ENCODE measurements at regions not wholly inside any gene's neighbourhood (a gene's known extent, or its start where the extent isn't known, plus 50 kb on each side); places are given as distances from the start of the nearest gene placed in this dataset.
"Not testable (repeated sequence)": the region's sequence is repeated elsewhere in the genome, so short reads cannot be mapped to it uniquely, and the experiment has no call there.

DNA sequence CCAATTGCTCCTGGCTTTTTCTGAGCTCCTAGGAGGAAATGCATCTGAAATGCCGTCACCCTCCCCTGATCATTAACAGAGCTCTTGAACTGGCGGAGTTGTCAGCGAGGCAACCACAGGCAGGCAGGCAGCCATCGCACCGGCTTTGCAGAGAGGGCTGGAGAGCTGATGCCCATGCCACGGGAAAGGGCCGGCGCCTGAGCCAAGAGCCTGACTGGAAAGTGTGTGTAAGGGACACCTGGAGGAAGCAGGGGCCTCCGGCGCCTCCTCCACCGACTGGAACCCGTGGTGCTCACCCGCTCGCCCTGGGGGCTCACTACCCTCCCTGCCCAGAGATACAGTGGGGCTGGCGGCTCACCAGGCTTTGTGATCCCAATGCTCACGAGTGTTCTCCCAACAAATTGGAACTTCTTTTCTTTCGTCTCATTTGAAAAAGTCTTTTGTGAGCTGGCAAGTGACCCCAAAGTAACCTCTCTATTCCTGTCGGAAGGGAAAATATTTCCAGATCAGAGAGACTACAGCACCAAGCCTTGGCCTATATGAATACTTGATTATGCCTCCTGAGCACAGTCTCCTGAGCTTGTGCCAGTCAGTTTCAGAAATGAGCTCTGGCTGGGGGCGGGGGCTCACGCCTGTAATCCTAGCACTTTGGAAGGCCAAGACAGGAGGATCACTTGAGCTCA, 97.7 kb upstream of the SLC25A33 start:
- peak; percentile 66 for DNase-seq (ENCODE audit: low spot score)

DNA sequence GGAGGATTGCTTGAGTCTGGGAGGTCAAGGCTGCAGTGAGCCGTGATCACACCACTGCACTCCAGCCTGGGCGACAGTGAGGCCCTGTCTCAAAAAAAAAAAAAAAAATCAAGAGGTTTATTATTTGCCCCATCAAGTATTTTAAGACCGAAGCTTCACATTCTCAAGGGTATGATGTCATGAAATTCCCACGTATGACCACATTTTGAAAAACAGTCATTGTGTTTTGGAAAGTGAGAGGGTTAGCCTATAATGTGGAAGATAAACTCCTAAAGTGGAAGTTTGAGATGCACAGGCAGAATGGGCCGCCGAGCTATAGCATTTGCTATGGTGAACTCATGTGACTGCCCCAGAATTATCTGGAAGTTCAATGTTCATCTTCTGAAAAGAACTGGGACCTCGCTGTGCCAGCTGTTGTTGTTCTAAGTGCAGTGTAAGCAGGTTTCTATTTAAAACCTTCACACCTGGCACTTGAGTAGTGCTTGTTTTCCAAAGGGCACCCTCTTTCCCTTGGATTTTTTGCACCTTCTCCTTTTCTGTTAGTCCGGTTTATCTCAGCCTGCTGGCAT, 96.9 kb upstream of the SLC25A33 start:
- DNase-seq (ENCODE audit: low spot score), result no peak

DNA sequence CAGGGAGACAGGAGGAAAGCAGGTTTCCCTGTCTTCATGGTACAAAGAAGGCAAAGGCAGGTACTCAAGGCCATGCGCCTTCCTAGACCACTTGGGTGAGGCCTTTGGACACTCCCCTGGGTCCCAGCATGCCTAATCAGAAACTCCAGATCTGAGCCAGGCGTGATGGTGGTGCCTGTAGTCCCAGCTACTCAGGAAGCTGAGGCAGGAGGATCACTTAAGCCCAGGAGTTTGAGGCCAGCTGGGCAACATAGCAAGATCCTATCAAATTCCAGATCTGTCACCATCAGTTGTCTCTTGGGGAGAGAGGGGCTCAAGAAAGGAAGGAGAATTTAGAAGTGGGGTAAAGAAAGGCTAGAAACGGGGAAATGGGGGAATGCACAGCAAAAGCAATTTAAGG, 96.3 kb upstream of the SLC25A33 start:
- no peak for DNase-seq (ENCODE audit: low spot score)

DNA sequence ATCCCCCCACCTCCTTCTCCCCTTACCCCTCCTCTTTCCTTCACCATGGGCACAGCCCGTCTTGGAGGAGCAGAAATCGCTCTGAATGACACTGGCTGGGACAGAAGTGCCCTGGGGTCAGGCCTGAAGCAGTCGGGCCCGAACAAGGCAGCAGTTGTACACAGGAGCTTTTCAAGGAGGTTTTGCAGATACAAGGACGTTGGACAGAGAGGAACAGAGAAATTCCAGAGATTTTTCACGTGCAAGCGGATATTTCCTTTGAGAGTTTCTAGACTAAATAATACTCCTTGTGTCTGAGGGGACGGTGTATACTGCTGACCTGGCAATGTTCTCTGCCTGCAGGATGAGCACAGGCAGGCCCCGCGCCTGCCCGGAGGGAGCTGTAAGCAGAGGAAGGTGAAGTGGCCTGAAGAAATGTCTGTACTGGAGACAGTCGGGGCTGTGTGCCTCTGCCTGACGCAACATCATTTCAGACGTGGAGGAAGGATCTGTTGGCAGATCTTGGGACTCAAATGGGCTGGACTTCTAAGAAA, 95.3 kb upstream of the SLC25A33 start:
- no peak for DNase-seq (ENCODE audit: low spot score)

DNA sequence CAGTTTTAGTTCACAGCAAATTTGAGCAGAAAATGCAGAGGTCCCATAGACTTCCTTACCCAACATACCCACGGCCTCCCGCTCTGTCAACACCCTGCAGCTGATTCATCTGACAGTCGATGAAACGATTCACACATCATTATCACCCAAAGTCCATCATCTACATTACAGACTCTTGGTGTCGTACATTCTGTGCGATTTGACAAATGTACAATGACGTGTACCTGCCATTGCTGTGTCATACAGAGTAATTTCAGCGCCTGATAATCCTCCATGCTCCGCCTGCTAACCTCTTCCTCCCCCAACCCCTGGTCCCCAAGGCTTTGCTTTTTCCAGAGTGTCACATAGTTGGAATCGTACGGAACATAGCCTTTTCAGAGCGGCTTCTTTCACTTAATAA, 94.7 kb upstream of the SLC25A33 start:
- no peak for DNase-seq (ENCODE audit: low spot score)

DNA sequence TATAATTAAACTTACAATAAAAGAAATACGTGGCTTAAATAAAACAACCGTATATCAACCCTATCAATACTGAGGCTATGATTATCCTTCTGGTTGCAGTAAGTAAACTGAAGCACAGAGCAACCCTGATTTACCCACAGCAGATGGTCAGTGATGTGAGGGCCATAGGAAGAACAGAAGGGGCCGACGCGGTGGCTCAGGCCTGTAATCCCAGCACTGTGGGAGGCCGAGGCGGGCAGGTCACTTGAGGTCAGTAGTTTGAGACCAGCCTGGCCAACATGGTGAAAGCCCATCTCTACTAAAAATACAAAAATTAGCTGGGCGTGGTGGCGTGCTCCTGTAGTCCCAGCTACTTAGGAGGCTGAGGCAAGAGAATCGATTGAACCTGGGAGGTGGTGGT, 94.2 kb upstream of the SLC25A33 start:
- DNase-seq (ENCODE audit: low spot score), result not testable (repeated sequence)

DNA sequence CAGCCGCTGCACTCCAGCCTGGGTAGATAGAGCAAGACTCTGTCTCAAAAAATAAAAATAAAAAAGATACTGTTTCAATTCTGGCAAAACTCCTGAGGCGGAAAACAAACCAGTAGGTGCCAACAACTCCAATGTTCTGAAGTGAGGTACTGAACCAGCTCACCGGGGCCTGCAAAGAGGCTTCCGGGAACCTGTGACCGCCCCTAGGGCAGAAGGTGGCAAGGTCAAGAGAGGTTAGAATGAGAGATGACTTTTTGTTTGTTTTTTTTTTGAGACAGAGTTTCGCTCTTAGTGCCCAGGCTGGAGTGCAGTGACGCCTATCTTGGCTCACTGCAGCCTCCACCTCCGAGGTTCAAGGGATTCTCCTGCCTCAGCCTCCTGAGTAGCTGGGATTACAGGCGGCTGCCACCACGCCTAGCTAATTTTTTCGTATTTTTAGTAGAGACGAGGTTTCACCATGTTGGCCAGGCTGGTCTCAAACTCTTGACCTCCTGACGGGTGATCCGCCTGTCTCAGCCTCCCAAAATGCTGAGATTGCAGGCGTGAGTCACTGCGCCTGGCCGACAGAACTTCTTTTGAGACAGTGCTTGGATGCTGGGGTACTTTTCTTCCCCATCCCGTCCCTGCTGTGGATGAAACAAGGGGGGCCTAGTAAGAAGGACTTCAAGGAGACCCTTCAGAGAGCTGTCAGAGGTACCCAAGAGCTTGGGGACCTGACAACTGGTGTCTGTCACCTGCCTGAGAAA, 91.9 kb upstream of the SLC25A33 start:
- no peak for DNase-seq (ENCODE audit: low spot score)

DNA sequence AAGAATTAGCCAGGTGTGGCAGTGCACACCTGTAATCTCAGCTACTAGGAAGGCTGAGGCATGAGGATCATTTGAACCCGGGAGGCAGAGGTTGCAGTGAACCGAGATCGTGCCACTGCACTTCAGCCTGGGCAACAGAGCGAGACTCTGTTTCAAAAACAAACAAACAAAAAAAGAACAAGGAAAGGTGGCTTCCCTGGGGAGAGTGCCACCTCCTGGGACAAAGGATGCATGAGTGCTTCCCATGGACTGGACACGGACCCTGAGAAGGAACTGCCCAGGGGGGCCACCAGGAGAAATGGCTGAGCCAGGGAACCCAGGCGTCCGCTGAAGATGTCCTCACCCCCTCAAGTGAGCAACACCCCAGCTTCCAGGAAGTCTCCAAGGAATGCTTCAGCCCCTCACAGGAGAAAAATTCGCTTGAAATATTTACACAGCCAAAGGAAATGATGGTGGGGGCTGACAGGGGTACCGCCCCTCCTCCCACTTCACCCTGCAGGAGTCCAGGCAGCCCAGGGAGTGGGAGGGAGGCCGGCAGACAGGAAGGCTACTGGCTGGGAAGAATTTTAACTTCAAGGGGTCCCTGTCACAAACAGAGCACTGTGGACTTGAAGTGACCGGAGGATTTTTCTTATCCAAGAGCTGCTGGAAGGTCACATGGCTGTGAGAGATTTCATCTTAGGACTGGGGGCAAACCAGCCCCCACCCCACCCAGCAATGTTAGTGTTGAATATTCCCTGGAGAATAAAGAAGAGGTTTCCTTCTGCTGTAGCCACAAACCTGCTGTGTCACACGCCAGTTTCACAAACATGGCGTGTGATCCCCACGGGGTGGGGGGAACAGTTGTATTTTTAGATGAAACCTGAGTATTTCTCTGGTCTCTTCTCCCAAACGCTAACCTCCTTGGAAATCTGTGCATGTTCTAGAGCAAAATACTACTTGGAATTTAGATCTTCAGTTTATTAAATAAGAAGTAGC, 90.8 kb upstream of the SLC25A33 start:
- no peak for DNase-seq (ENCODE audit: low spot score)

DNA sequence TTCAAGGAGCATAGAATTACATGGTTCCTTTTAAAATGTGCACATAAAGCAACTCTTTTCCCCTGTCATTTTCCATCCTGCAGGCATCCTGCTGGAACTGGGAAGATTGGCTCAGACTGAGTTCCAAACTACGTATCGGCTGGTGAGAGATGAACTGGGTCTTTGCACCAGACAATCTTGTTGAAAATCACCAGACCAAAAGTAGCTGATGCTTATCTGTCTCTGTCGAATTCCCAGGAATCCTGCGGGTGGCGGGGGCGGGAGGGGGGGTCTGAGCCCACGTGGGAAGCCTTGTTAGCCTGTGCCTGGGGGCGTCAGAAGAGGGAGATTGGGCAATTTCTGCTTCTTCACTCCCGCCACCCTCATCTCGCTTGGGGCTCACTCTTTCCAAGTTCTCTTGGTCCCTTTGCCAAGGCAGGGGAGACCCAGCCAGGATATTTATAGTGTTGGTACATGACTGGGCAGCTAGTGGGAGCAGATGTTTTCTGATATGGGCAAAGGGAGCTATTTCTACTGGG, 90.1 kb upstream of the SLC25A33 start:
- DNase-seq (ENCODE audit: low spot score), result no peak

DNA sequence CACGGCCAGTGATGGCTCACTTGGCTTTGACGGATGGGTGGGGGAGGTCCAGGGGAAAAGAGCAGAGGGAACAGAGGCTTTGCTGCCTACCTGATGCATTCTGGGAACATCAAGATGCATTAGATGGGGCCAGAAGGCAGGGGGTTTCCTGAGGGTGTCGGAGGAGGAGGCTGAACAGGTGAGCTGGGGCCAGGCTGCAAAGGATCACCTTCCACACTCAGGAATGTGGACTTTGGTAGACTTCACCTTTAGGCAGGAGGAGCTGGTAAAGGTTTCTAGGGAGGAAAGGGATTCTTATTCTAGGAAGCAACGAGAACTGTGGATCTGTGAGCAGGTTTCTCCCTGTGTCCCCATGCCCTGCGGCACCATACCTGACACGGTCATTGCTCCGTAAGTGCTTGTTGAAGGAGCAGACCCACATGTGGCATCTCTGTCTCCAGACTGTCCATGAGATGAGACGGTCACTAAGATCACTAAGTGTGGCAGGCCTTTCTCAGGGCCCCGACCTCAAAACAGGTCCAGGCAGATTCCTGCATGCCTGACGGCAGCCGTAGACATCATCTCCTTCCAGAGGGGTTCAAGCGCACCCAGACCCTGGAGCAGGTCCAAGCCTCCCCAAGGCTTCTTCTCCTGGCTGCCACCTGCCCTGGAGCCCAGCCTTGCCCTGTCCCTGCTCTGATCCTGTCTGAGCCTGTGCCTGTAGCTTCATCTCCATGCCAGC, 89.1 kb upstream of the SLC25A33 start:
- DNase-seq (ENCODE audit: low spot score), result no peak

DNA sequence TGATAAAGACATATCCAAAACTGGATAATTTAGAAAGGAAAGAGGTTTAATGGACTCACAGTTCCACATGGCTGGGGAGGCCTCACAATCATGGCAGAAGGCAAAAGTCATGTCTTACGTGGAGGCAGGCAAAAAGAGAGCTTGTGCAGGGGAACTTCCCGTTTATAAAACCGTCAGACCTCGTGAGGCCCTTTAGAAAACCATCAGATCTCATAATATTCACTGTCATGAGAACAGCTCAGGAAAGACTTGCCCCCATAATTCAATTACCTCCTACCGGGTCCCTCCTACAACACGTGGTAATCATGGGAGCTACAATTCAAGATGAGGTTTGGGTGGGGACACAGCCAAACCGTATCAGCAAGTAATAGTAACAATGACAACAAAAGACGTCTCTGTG, 88.2 kb upstream of the SLC25A33 start:
- DNase-seq (ENCODE audit: low spot score), result no peak

DNA sequence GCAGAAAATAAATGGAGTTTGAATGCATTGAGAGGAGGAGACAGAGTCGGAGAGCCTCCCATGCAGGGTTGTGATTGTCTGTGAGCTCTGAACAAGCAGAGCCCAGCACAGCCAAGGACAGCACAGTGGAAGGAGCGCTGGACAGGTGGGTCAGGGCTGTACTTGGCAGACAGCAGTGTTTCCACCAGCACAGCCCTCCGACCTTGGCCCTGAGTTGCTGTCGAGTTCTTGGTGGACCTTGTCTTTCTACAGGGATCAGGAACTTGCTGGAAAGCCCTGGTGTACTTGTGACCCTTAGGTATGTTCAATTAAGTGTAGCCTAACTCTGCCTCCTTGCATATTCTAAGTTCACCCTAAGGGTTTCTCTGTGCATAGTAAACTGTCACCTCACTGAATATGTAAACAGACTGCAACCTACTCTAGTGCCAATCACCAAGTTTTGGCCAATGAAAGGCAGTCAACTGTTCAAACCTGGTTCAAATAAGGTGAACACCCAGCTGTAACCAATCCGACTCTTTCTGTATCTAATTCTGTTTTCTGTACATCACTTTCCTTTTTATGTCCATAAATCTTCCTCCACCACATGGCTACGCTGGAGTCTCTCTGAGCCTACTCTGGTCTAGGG, 86.6 kb upstream of the SLC25A33 start:
- DNase-seq (ENCODE audit: low spot score), result no peak

DNA sequence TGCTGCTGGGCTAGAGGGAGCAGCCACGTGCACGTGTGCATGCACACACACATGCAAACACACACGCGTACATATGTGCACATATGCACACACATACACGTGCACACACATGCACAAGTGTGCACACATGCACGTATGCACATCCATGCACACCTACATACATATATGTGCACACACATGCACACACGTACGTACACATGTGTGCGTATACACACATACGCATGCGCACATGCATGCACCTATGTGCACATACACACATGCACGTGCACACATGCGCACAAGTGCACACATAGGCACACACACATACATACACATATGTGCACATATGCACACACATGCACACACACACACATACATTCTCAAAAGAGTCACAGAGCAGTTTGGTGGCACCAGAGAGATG, 85.9 kb upstream of the SLC25A33 start:
- no peak for DNase-seq (ENCODE audit: low spot score)

DNA sequence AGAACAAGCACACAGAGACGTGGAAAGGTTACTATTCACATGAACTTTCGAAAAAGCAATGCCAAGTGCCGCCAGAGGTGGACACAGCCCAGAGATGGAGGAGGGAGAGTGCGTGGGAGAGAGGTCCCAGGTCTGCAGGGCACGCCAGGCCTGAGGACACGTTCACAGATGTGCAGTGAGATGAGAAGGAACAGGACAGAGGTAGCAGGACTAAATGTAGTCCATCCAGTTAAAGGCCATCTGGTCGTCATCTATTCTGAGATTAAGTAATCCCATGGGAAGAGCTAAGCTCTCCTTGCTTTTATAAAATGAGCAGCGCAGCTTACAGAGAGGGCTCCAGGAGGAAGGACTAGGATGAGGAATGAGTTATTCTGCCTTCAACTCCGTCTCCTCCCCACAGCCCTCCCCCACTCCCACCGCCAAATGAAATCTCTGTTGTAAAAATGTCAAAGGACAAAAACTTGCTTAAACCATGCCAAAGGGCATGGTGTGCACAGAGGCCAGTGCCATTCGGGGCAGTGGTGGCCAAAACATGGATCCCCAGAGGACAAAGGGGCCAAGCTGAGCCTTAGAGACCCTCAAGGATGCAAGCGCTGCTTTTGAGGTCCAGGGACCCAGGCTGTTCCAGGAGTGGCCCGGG, 85.4 kb upstream of the SLC25A33 start:
- no peak for DNase-seq (ENCODE audit: low spot score)

DNA sequence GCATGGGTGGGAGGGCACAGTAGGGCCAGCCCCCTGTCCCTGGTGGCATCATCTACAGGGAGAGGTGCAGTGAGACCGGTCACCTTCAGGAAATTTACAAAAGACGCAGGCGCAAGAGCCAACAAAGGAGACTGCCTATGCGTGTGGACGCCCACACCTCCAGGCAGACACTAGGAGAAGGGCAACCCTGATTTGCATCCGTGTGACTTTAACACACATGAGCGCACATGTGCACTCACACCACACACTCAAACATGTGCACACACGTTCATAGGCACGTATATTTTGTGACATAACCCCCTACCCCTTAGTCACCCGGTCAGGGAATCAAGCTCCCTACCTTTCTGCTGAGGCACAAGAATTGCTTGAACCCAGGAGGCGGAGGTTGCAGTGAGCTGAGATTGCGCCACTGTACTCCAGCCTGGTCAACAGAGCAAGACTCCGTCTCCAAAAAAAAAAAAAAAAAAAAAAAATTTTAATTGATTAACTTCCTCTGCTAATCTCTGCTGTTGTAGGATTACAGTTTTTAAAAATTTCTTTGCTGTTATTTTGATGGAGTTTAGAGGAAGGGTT, 84.7 kb upstream of the SLC25A33 start:
- no peak for DNase-seq (ENCODE audit: low spot score)

DNA sequence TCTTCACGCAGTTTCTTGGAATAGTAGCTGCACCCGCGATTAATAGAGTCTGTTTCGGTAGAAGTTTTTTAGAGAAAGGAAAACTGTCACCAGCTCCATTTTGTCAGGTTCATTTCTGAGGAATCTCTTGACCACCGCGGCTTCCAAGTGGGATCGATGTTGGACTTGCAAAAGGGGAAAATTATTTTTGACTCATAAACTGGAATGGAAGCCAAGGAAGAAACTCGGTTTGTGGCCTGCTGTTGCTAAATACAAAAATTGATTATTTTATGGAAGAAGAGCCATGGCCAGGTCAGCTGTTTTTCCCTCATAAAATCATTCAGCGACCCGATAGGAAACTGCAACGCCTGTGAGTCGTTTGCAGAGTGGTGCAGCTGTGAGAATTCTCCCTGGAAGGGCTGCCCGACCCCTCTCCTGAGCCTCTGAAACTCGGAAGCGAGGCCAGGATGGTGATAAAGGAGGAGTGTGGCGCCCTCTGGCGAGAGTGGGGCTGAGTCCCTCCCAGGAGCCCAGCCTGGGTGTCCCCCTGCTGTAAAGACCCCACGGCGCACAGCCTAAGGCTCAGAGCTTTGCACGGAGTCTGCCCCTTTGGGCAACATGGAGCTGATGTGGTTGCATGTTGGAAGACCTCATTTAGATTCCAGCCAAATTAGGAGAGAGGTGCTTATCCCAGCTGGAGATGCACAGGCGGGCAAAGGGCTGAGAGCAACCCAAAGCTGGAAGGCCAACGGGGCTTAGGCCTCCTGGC, 83.6 kb upstream of the SLC25A33 start:
- peak; percentile 77 for DNase-seq (ENCODE audit: low spot score)

DNA sequence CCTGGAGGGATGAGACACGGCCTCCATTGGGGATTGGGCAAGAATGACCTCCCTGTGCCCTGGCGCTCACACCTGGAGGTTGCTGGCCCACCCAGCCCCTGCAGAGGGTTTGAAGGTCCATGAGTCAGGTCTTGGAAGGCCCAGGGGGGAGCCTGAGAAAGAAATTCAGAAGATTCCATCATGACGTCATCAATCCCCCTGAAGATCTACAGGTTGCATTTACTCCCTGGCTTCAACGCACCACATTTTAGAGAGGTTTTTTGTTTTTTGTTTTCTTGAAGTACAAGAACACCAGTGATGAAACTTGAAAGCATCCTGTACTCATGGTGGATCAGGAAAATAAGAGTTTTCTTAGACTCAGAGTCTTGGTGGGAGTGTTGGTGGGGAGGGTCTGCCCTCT, 82.4 kb upstream of the SLC25A33 start:
- DNase-seq (ENCODE audit: low spot score), result no peak

DNA sequence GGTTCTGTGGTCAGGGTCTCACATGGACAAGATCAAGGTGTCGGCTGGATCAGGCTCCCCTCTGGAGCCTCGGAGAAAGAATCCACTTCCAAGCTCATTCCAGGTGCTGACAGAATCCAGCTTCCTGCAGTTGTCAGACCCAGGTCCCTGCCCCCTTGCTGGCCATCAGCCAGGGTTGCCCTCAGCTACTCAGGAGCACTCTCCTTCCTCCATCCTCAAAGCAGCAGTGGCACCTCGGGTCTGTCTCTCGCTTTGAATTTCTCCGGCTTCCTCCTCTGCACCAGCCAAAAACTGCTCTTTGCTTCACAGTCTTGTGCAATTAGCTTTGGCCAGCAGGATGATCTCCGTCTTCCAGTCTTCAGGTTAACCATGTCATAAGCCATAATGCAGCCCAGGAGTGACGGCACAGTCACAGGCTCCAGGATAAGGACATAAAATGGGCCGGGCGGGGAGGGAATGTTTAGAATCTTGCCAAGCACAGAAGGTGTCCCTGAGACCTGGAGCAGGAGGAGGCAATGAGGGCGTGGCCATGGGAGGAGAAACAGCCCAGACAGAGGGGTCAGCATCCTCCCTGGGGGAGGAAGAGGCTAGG, 79.4 kb upstream of the SLC25A33 start:
- no peak for DNase-seq (ENCODE audit: low spot score)

DNA sequence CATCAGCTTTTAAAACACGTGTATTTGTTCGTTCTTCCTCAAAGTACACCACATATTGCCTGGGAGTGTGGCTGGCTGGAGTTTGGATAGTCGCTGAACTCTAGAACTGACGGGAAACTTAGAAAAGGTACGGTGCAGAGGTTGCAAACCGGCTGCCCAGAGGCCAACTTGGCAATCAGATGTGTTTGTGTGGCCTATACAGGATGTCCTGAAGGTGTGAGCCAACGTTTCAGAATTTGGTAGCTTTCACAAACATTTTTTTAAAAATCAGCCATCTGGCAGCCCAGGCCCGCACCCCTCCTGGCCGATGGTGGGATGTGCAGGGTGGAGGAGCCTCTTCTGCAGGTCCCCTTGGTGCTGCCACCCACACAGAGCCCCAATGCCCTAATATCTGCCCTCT, 73.6 kb upstream of the SLC25A33 start:
- DNase-seq (ENCODE audit: low spot score), result no peak

Measured in Ammon's horn (tissue), 1 donor.